Lower leg skin (tissue), 3 donors: ENCODE measurements at regions not wholly inside any gene's neighbourhood (a gene's known extent, or its start where the extent isn't known, plus 50 kb on each side); places are given as distances from the start of the nearest gene placed in this dataset.

ENCODE experiments used
- CTCF ChIP-seq, 3 donors: fragments of 450-650 bp; IDR thresholded peaks; one replicate each; pipeline ENCODE4 v1.5.1; 2016; ENCODE audit warnings: antibody characterized with exemption in 3 of 3, mild to moderate bottlenecking in 3 of 3, moderate library complexity in 2 of 3
- POLR2A ChIP-seq, 2 donors: fragments of 450-650 bp; IDR thresholded peaks; one replicate each; pipeline ENCODE4 v1.6.1; 2016 to 2017; ENCODE audit warnings: antibody characterized with exemption in 2 of 2, mild to moderate bottlenecking in 1 of 2, moderate library complexity in 1 of 2

DNA sequence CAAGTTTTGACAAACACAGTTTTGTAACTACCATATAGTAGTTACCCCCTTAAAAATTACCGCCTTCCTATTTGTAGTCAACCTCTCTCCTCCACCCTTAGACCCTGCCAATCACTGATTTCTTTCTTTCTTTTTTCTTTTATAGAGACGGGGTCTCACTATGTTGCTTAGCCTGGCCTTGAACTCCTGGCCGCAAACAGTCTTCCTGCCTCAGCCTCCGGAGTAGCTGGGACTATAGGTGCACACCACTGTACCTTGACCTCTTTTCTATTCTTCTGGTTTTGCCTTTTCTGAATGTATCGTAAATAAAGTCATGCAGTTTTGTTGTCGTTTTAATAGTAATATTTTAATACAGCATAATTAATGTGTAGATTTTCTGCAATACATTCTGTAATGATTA, 460.3 kb downstream of the EPM2A start:
- TF ChIP-seq CTCF (IDR thresholded peaks at IDR 0.05) = no peak
- no peak for TF ChIP-seq POLR2A (IDR thresholded peaks at IDR 0.05)
